K562 (cell line): ENCODE measurements at regions not wholly inside any gene's neighbourhood (a gene's known extent, or its start where the extent isn't known, plus 50 kb on each side); places are given as distances from the start of the nearest gene placed in this dataset.

ENCODE experiments used
- ATAC-seq: fragments of 200-7000 bp; cut with Tn5 transposase; 3 replicates; pipeline ENCODE4 v1.9.1; 2020; ENCODE audit warnings: moderate library complexity
- BruUV-seq: library from RNA; stranded (reverse); fragments of 400-500 nt; replicated peaks from 2 replicates; lab custom pipeline; 2021; lab: Mats Ljungman, UMichigan
- CTCF ChIA-PET: fragments of 300-600 bp; formaldehyde crosslinking; extraction: SDS; loops from one replicate; lab custom pipeline; 2021; ENCODE audit warnings: low intra/inter-chr PET ratio; lab: Yijun Ruan, JAX
- POLR2A ChIA-PET: fragments of 300-600, 350-650 bp; sonication (Branson Sonifier 250); formaldehyde crosslinking; extraction: SDS; loops from one replicate; lab custom pipeline; 2021; ENCODE audit warnings: antibody characterized with exemption, inconsistent platforms; lab: Yijun Ruan, JAX
- DNase-seq, 4 experiments: peaks; one replicate each; pipeline versions ENCODE4 v3.0.0 to v3.0.0-alpha.2; 2011 to 2018; ENCODE audit warnings: low spot score in 3 of 4, mixed read lengths in 3 of 4; ENCODE audit errors: extremely low read depth in 1 of 4
- FAIRE-seq: peaks from 2 replicates; lab custom pipeline; 2011; peaks lifted over from hg19 to GRCh38; lab: Jason Lieb, UNC
- H2AFZ ChIP-seq: 2 replicates; pipeline ENCODE4 v1.6.0; 2011; ENCODE audit warnings: low read depth, low read length, control low read depth, inconsistent platforms
- H3K27ac ChIP-seq: fragments of 200-600 bp; 3 replicates; pipeline ENCODE4 v1.8.0; 2011; ENCODE audit warnings: low read depth, mild to moderate bottlenecking, control low read depth, inconsistent platforms, low read length, moderate library complexity, mixed read lengths; ENCODE audit errors: extremely low read depth
- H3K27me3 ChIP-seq, 2 experiments: fragments of 300-600 bp in 1 of 2; 2 replicates in 1 of 2; 3 replicates in 1 of 2; pipeline versions ENCODE4 v1.6.0 to v1.8.0; 2011; ENCODE audit warnings: inconsistent platforms in 2 of 2, low read length in 2 of 2, mild to moderate bottlenecking in 1 of 2, mixed read lengths in 1 of 2, moderate library complexity in 1 of 2; ENCODE audit not compliant: control insufficient read depth in 2 of 2, insufficient read depth in 2 of 2
- H3K36me3 ChIP-seq: fragments of 300-600 bp; 3 replicates; pipeline ENCODE4 v1.8.0; 2011; ENCODE audit warnings: mild to moderate bottlenecking, low read length, inconsistent platforms; ENCODE audit not compliant: control insufficient read depth, insufficient read depth
- H3K4me1 ChIP-seq, 2 experiments: fragments of 200-600 bp in 1 of 2; replicated peaks in 1 of 2; 2 replicates in 1 of 2; 3 replicates in 1 of 2; pipeline versions ENCODE4 v1.5.1 to v1.8.0; 2011; ENCODE audit warnings: inconsistent platforms in 2 of 2, low read length in 2 of 2, mild to moderate bottlenecking in 1 of 2, mixed read lengths in 1 of 2, moderate library complexity in 1 of 2; ENCODE audit not compliant: control insufficient read depth in 2 of 2, insufficient read depth in 2 of 2
- H3K4me2 ChIP-seq: 2 replicates; pipeline ENCODE4 v1.6.1; 2011; ENCODE audit warnings: low read length, control low read depth, inconsistent platforms, mixed read lengths; ENCODE audit not compliant: insufficient read depth
- H3K4me3 ChIP-seq: fragments of 200-600 bp; sonication (generic), shearing (Covaris generic); 2 replicates; pipeline ENCODE4 v1.5.1; 2016; ENCODE audit warnings: control low read depth, inconsistent platforms
- H3K79me2 ChIP-seq: fragments of 200-600 bp; 3 replicates; pipeline ENCODE4 v1.8.0; 2011; ENCODE audit warnings: low read length, inconsistent platforms; ENCODE audit not compliant: control insufficient read depth, insufficient read depth
- H3K9ac ChIP-seq, 2 experiments: 2 replicates each; pipeline versions ENCODE4 v1.6.0 to v1.6.1; 2011; ENCODE audit warnings: low read depth in 2 of 2, low read length in 2 of 2, control low read depth in 1 of 2, inconsistent platforms in 1 of 2, mild to moderate bottlenecking in 1 of 2, mixed read lengths in 1 of 2; ENCODE audit not compliant: insufficient read depth in 1 of 2
- H3K9me1 ChIP-seq: one replicate; pipeline ENCODE4 v1.6.0; 2011; ENCODE audit warnings: inconsistent platforms, mild to moderate bottlenecking, low read length, moderate library complexity; ENCODE audit not compliant: control insufficient read depth, insufficient read depth
- H3K9me3 ChIP-seq: replicated peaks from 2 replicates; pipeline ENCODE4 v1.5.1; 2011; ENCODE audit warnings: low read depth, low read length, inconsistent platforms; ENCODE audit not compliant: control insufficient read depth, insufficient read depth
- H4K20me1 ChIP-seq: replicated peaks from 2 replicates; pipeline ENCODE4 v1.6.1; 2011; ENCODE audit warnings: low read length, inconsistent platforms, mixed read lengths; ENCODE audit not compliant: control insufficient read depth, insufficient read depth
- BRF2 ChIP-seq: IDR thresholded peaks from 3 replicates; pipeline ENCODE4 v1.6.1; 2011; ENCODE audit warnings: borderline replicate concordance, mild to moderate bottlenecking; ENCODE audit not compliant: insufficient read length, insufficient read depth
- FOXJ3 ChIP-seq: sonication (generic); formaldehyde crosslinking; IDR thresholded peaks from 2 replicates; pipeline ENCODE4 v1.4.0; 2020; ENCODE audit warnings: mild to moderate bottlenecking, missing genetic modification reagents
- HNRNPH1 ChIP-seq: fragments of 200-400 bp; formaldehyde crosslinking; optimal IDR thresholded peaks from 2 replicates; pipeline ENCODE3; 2017; ENCODE audit warnings: low read depth, mild to moderate bottlenecking, low read length, moderate library complexity
- HNRNPUL1 ChIP-seq: fragments of 200-400 bp; formaldehyde crosslinking; IDR thresholded peaks from 2 replicates; pipeline ENCODE4 v1.6.1; 2017; ENCODE audit warnings: low read length
- MED1 ChIP-seq: sonication (generic); formaldehyde crosslinking; IDR thresholded peaks from 2 replicates; pipeline ENCODE4 v1.8.1; 2023; ENCODE audit warnings: missing genetic modification reagents, borderline replicate concordance
- SREBF2 ChIP-seq: sonication (generic); formaldehyde crosslinking; IDR thresholded peaks from 2 replicates; pipeline ENCODE4 v1.4.0; 2020; ENCODE audit warnings: mild to moderate bottlenecking, missing genetic modification reagents
- SRSF1 ChIP-seq: fragments of 200-400 bp; formaldehyde crosslinking; IDR thresholded peaks from 2 replicates; pipeline ENCODE4 v1.6.1; 2017; ENCODE audit warnings: mild to moderate bottlenecking, low read depth, low read length, moderate library complexity
- TAF15 ChIP-seq: fragments of 200-400 bp; formaldehyde crosslinking; IDR thresholded peaks from 2 replicates; pipeline ENCODE4 v1.6.1; 2017; ENCODE audit warnings: mild to moderate bottlenecking, low read depth, low read length, moderate library complexity
- WGBS: fragments of 100-300 bp; shearing (Covaris generic); methylation state at CpG from one replicate; pipeline ENCODE4 v1.1.6; 2016; ENCODE audit warnings: low coverage, mixed read lengths; ENCODE audit not compliant: insufficient coverage; ENCODE audit errors: missing lambda C conversion rate; 5-methylcytosine and 5-hydroxymethylcytosine counted together
- in situ Hi-C: fragments of 300-500 bp; cut with MboI; formaldehyde crosslinking; loops from 4 replicates; pipeline ENCODE4 v1.15.0; 2018; ENCODE audit warnings: inconsistent platforms, mixed read lengths
- intact Hi-C: fragments of 100-400 bp; cut with micrococcal nuclease; formaldehyde crosslinking; loops from 2 replicates; pipeline ENCODE4 v1.14.2; 2022

- no peak overlapping the region for H3K27ac ChIP-seq
- CTCF ChIA-PET: no interaction called here
- no peaks in the 10 kb centered on the region for H3K9me3 ChIP-seq
- no peaks in the 10 kb centered on the region for H4K20me1 ChIP-seq
- H3K27me3 ChIP-seq: no peaks in the 10 kb centered on the region
- ATAC-seq: no peak
- H3K36me3 ChIP-seq: no peaks in the 10 kb centered on the region
- no peak overlapping the region for H3K9ac ChIP-seq
- no TSS peak for BruUV-seq
- H3K4me2 ChIP-seq: no peak overlapping the region
- intact Hi-C loops (no loop called here), in situ Hi-C loops (no loop called here)
- H2AFZ ChIP-seq: no peak overlapping the region
- 1% methylated on average over 4 of the region's 4 CpGs for WGBS
- H3K4me1 ChIP-seq: no peaks in the 10 kb centered on the region
- H3K4me3 ChIP-seq: no peak overlapping the region
- no peak for FAIRE-seq
- TF ChIP-seq TAF15 (no peak), HNRNPH1 (no peak), MED1 (CRISPR knock-in tag) (no peak), HNRNPUL1 (no peak), BRF2 (no peak), FOXJ3 (no peak), SREBF2 (CRISPR knock-in tag) (no peak), SRSF1 (no peak)
- DNase-seq: no peak
- H3K79me2 ChIP-seq: no peaks in the 10 kb centered on the region
- H3K9me1 ChIP-seq: no peaks in the 10 kb centered on the region
- POLR2A ChIA-PET: no interaction called here
Measured at GRCh38 chr2:19607931-19608771, 249.7 kb upstream of the OSR1 start.
